CD4-positive, alpha-beta T cell treated with Interleukin-1 beta for 1 hour (primary cell): ENCODE measurements at regions not wholly inside any gene's neighbourhood (a gene's known extent, or its start where the extent isn't known, plus 50 kb on each side); places are given as distances from the start of the nearest gene placed in this dataset.

Experiments used
- DNase-seq, 2 donors: peaks; one replicate each; pipeline ENCODE4 v3.0.0-alpha.2; 2020 to 2022

GRCh38 chr4:186939226-186939625, 215.6 kb upstream of the FAT1 start:
- DNase-seq = no peak

- DNase-seq = no peak
These were observed 216.1 kb upstream of the FAT1 start for GRCh38 chr4:186939766-186940165.

- DNase-seq = no peak
These were observed 216.8 kb upstream of the FAT1 start for GRCh38 chr4:186940476-186940875.

- DNase-seq = no peak
These were observed 219.2 kb upstream of the FAT1 start for GRCh38 chr4:186942758-186943377.

GRCh38 chr4:186943411-186943810, 219.8 kb upstream of the FAT1 start:
- DNase-seq = no peak

GRCh38 chr4:186946136-186946535, 222.5 kb upstream of the FAT1 start:
- DNase-seq = no peak

GRCh38 chr4:186946682-186947294, 223.1 kb upstream of the FAT1 start:
- no peak for DNase-seq

- no peak for DNase-seq
These were observed 224.9 kb upstream of the FAT1 start for GRCh38 chr4:186948361-186949242.

GRCh38 chr4:186949847-186950246, 226.2 kb upstream of the FAT1 start:
- no peak for DNase-seq

- no peak for DNase-seq
These were observed 229.1 kb upstream of the FAT1 start for GRCh38 chr4:186952709-186953108.

GRCh38 chr4:186953599-186954260, 230.1 kb upstream of the FAT1 start:
- DNase-seq = no peak

GRCh38 chr4:186954509-186954908, 230.9 kb upstream of the FAT1 start:
- no peak for DNase-seq

- no peak for DNase-seq
These were observed 231.3 kb upstream of the FAT1 start for GRCh38 chr4:186954956-186955355.

GRCh38 chr4:186957952-186958555, 234.4 kb upstream of the FAT1 start:
- no peak for DNase-seq

- DNase-seq = no peak
These were observed 235.2 kb upstream of the FAT1 start for GRCh38 chr4:186958726-186959350.

GRCh38 chr4:186979961-186980745, 256.5 kb upstream of the FAT1 start:
- no peak for DNase-seq

GRCh38 chr4:186981161-186981560, 257.5 kb upstream of the FAT1 start:
- no peak for DNase-seq

- DNase-seq = no peak
These were observed 258.5 kb upstream of the FAT1 start for GRCh38 chr4:186982160-186982559.

GRCh38 chr4:186984105-186984644, 260.5 kb upstream of the FAT1 start:
- DNase-seq = no peak

- no peak for DNase-seq
These were observed 276.0 kb upstream of the FAT1 start for GRCh38 chr4:186999686-187000085.

GRCh38 chr4:187000281-187000680, 276.6 kb upstream of the FAT1 start:
- no peak for DNase-seq
